HCEC 1CT (cell line): ENCODE measurements at regions not wholly inside any gene's neighbourhood (a gene's known extent, or its start where the extent isn't known, plus 50 kb on each side); places are given as distances from the start of the nearest gene placed in this dataset.
"Not testable (repeated sequence)": the region's sequence is repeated elsewhere in the genome, so short reads cannot be mapped to it uniquely, and the experiment has no call there.

ENCODE experiments used
- DNase-seq: peaks from one replicate; pipeline ENCODE4 v3.0.0-alpha.2; 2017

GRCh38 chr3:115396801-115397200 is 226.5 kb upstream of the GAP43 start:
- no peak for DNase-seq

- DNase-seq, result no peak
These were observed 225.9 kb upstream of the GAP43 start for GRCh38 chr3:115397433-115397832.

GRCh38 chr3:115398506-115398905 is 224.8 kb upstream of the GAP43 start:
- no peak for DNase-seq

- no peak for DNase-seq
These were observed 223.6 kb upstream of the GAP43 start for GRCh38 chr3:115399750-115400149.

GRCh38 chr3:115401298-115401697 is 222.0 kb upstream of the GAP43 start:
- DNase-seq, result peak; percentile 18

GRCh38 chr3:115401851-115402501 is 221.3 kb upstream of the GAP43 start:
- peak; percentile 18 for DNase-seq

- DNase-seq, result no peak
These were observed 220.7 kb upstream of the GAP43 start for GRCh38 chr3:115402651-115403050.

- no peak for DNase-seq
These were observed 219.5 kb upstream of the GAP43 start for GRCh38 chr3:115403786-115404185.

GRCh38 chr3:115409596-115409995 is 213.7 kb upstream of the GAP43 start:
- DNase-seq, result no peak

GRCh38 chr3:115414610-115415009 is 208.7 kb upstream of the GAP43 start:
- DNase-seq, result not testable (repeated sequence)

GRCh38 chr3:115415246-115415996 is 207.9 kb upstream of the GAP43 start:
- no peak for DNase-seq

- DNase-seq, result no peak
These were observed 204.7 kb upstream of the GAP43 start for GRCh38 chr3:115418583-115418982.

GRCh38 chr3:115420086-115420485 is 203.2 kb upstream of the GAP43 start:
- no peak for DNase-seq

GRCh38 chr3:115423170-115423569 is 200.1 kb upstream of the GAP43 start:
- DNase-seq, result no peak

- DNase-seq, result no peak
These were observed 194.5 kb upstream of the GAP43 start for GRCh38 chr3:115428841-115429240.

- peak; percentile 73 for DNase-seq
These were observed 186.5 kb upstream of the GAP43 start for GRCh38 chr3:115436767-115437301.

- no peak for DNase-seq
These were observed 184.5 kb upstream of the GAP43 start for GRCh38 chr3:115438799-115439198.

- no peak for DNase-seq
These were observed 177.8 kb upstream of the GAP43 start for GRCh38 chr3:115445559-115445958.

GRCh38 chr3:115448851-115449250 is 174.5 kb upstream of the GAP43 start:
- no peak for DNase-seq

GRCh38 chr3:115450036-115450435 is 173.3 kb upstream of the GAP43 start:
- DNase-seq, result no peak

GRCh38 chr3:115464036-115464435 is 159.3 kb upstream of the GAP43 start:
- no peak for DNase-seq

- DNase-seq, result no peak
These were observed 153.7 kb upstream of the GAP43 start for GRCh38 chr3:115469649-115470048.

GRCh38 chr3:115470254-115470653 is 153.1 kb upstream of the GAP43 start:
- DNase-seq, result no peak
